HCT116 (cell line): ENCODE measurements at regions not wholly inside any gene's neighbourhood (a gene's known extent, or its start where the extent isn't known, plus 50 kb on each side); places are given as distances from the start of the nearest gene placed in this dataset.

Experiments
- CEBPB ChIP-seq: IDR thresholded peaks from 2 replicates; pipeline ENCODE4 v1.6.1; 2012; ENCODE audit warnings: low read depth
- CTCF ChIP-seq, 3 experiments: fragments of 200-600 bp in 1 of 3; sonication (generic) in 1 of 3; IDR thresholded peaks in 2 of 3; conservative IDR thresholded peaks in 1 of 3; 2 replicates each; pipeline ENCODE4 v1.5.1; 2012 to 2017; ENCODE audit warnings: low read depth in 2 of 3, low read length in 2 of 3, antibody characterized with exemption in 1 of 3, borderline replicate concordance in 1 of 3, control low read depth in 1 of 3, mild to moderate bottlenecking in 1 of 3, mixed read lengths in 1 of 3, mixed run types in 1 of 3, moderate library complexity in 1 of 3; ENCODE audit not compliant: insufficient read depth in 1 of 3
- EGR1 ChIP-seq: IDR thresholded peaks from 2 replicates; pipeline ENCODE4 v1.6.1; 2012; ENCODE audit warnings: low read depth
- EZH2 ChIP-seq: fragments of 200-600 bp; sonication (generic); IDR thresholded peaks from 2 replicates; pipeline ENCODE4 v1.6.1; 2017; ENCODE audit warnings: antibody characterized with exemption, mixed run types
- POLR2AphosphoS5 ChIP-seq: IDR thresholded peaks from 2 replicates; pipeline ENCODE4 v1.6.1; 2011; ENCODE audit warnings: mild to moderate bottlenecking, low read depth, low read length, moderate library complexity

- TF ChIP-seq CTCF (IDR thresholded peaks at IDR 0.05 in 2 of 3, conservative IDR thresholded peaks at IDR 0.05 in 1 of 3; ENCODE audit: borderline replicate concordance in 1 of 3, insufficient read depth in 1 of 3, low read depth in 2 of 3, low read length in 2 of 3) (peak; percentile 41 to 71 (median 46); a peak in 4 of 6 replicates), CEBPB (no peak), EZH2 (no peak), POLR2AphosphoS5 (no peak), EGR1 (no peak)
These were observed 347.7 kb downstream of the ZBBX start for GRCh38 chr3:167032267-167032876.
